ENCODE measurements at regions not wholly inside any gene's neighbourhood (a gene's known extent, or its start where the extent isn't known, plus 50 kb on each side); places are given as distances from the start of the nearest gene placed in this dataset.

GRCh38 chr18:75858754-75859153, 431.3 kb upstream of the SMIM21 start:
- no peaks in the 10 kb centered on the region for H3K36me3 ChIP-seq (ENCODE audit: insufficient read depth)
- H4K20me1 ChIP-seq (replicated peaks; ENCODE audit: insufficient read depth): no peaks in the 10 kb centered on the region
- ATAC-seq (no peak), DNase-seq (ENCODE audit: low spot score) (no peak)
- no peak overlapping the region for H2AFZ ChIP-seq
- H3K27me3 Mint-ChIP-seq (ENCODE audit: insufficient read depth, low read depth, poor library complexity): peaks cover 1% of the 10 kb centered on the region
- no peak for TF ChIP-seq CTCF (conservative IDR thresholded peaks at IDR 0.05; ENCODE audit: low read depth in 2 of 2)
- TF ChIP-seq, protein P1, sequence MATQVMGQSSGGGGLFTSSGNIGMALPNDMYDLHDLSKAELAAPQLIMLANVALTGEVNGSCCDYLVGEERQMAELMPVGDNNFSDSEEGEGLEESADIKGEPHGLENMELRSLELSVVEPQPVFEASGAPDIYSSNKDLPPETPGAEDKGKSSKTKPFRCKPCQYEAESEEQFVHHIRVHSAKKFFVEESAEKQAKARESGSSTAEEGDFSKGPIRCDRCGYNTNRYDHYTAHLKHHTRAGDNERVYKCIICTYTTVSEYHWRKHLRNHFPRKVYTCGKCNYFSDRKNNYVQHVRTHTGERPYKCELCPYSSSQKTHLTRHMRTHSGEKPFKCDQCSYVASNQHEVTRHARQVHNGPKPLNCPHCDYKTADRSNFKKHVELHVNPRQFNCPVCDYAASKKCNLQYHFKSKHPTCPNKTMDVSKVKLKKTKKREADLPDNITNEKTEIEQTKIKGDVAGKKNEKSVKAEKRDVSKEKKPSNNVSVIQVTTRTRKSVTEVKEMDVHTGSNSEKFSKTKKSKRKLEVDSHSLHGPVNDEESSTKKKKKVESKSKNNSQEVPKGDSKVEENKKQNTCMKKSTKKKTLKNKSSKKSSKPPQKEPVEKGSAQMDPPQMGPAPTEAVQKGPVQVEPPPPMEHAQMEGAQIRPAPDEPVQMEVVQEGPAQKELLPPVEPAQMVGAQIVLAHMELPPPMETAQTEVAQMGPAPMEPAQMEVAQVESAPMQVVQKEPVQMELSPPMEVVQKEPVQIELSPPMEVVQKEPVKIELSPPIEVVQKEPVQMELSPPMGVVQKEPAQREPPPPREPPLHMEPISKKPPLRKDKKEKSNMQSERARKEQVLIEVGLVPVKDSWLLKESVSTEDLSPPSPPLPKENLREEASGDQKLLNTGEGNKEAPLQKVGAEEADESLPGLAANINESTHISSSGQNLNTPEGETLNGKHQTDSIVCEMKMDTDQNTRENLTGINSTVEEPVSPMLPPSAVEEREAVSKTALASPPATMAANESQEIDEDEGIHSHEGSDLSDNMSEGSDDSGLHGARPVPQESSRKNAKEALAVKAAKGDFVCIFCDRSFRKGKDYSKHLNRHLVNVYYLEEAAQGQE (IDR thresholded peaks at IDR 0.05; ENCODE audit: unreplicated experiment): no peak
- TF ChIP-seq STAT1 (IDR thresholded peaks at IDR 0.05; ENCODE audit: unreplicated experiment): no peak
- TF ChIP-seq POLR2AphosphoS5 (IDR thresholded peaks at IDR 0.05; ENCODE audit: low read depth): no peak
- no peak for TF ChIP-seq EZH2 (IDR thresholded peaks at IDR 0.05; ENCODE audit: low read depth, unreplicated experiment)
- peaks cover 2% of the 10 kb centered on the region; the same call in 1 of the 3 replicates for H3K36me3 Mint-ChIP-seq (ENCODE audit: low read depth)
- H3K79me2 ChIP-seq (replicated peaks; ENCODE audit: insufficient read depth): no peaks in the 10 kb centered on the region
- H3F3A ChIP-seq (replicated peaks; ENCODE audit: low read depth): no peaks in the 10 kb centered on the region
- peaks cover 24% of the 10 kb centered on the region for H3K9me2 ChIP-seq (ENCODE audit: insufficient read depth)
- no peak overlapping the region for H3K4me2 ChIP-seq
- no peak overlapping the region for H3K27ac Mint-ChIP-seq
- no peaks in the 10 kb centered on the region for H3K4me1 Mint-ChIP-seq
- H3K4me1 ChIP-seq (ENCODE audit: insufficient read depth): no peaks in the 10 kb centered on the region
- H3K27ac ChIP-seq (ENCODE audit: low read depth): no peak overlapping the region
- no peak overlapping the region for H3K4me3 Mint-ChIP-seq
- no peak overlapping the region for H3K4me3 ChIP-seq
- H3K27me3 ChIP-seq (ENCODE audit: insufficient read depth): no peaks in the 10 kb centered on the region
- H3K9me3 Mint-ChIP-seq: no peaks in the 10 kb centered on the region

DNA sequence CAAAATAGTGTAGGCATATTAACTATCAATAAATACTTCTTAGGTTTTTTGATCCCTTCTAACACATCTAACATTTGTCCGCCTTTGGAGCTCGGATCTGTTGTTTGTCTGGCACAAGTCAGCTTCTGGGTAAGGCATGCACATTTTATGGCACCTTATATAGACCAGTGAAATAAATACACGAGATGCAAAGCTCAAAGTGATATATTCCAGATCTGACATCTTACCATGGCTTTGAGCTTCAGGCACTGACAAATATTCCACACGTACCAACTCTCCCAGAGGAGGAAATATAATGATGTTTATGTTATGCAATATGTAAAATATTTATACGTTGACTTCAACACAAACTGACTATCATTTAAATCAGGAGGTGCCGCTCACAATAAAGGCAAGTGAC, 430.1 kb upstream of the SMIM21 start:
- Histone ChIP-seq H3F3A (replicated peaks; ENCODE audit: low read depth) (no peaks in the 10 kb centered on the region), H3K9me2 (ENCODE audit: insufficient read depth) (peaks cover 24% of the 10 kb centered on the region), H3K27ac (ENCODE audit: low read depth) (no peak overlapping the region), H3K4me1 (ENCODE audit: insufficient read depth) (no peaks in the 10 kb centered on the region), H3K36me3 (ENCODE audit: insufficient read depth) (no peaks in the 10 kb centered on the region), H2AFZ (no peak overlapping the region), H3K4me3 (no peak overlapping the region), H3K79me2 (replicated peaks; ENCODE audit: insufficient read depth) (no peaks in the 10 kb centered on the region), H3K4me2 (no peak overlapping the region), H3K27me3 (ENCODE audit: insufficient read depth) (no peaks in the 10 kb centered on the region), H4K20me1 (replicated peaks; ENCODE audit: insufficient read depth) (no peaks in the 10 kb centered on the region)
- Mint-ChIP-seq H3K4me3 (no peak overlapping the region), H3K36me3 (ENCODE audit: low read depth) (peaks cover 2% of the 10 kb centered on the region; the same call in 1 of the 3 replicates), H3K4me1 (no peaks in the 10 kb centered on the region), H3K27me3 (ENCODE audit: insufficient read depth, low read depth, poor library complexity) (peaks cover 1% of the 10 kb centered on the region), H3K9me3 (no peaks in the 10 kb centered on the region), H3K27ac (no peak overlapping the region)
- DNase-seq (ENCODE audit: low spot score) (no peak), ATAC-seq (no peak)
- TF ChIP-seq, protein P2, sequence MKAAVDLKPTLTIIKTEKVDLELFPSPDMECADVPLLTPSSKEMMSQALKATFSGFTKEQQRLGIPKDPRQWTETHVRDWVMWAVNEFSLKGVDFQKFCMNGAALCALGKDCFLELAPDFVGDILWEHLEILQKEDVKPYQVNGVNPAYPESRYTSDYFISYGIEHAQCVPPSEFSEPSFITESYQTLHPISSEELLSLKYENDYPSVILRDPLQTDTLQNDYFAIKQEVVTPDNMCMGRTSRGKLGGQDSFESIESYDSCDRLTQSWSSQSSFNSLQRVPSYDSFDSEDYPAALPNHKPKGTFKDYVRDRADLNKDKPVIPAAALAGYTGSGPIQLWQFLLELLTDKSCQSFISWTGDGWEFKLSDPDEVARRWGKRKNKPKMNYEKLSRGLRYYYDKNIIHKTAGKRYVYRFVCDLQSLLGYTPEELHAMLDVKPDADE (IDR thresholded peaks at IDR 0.05): no peak
- no peak for TF ChIP-seq EZH2 (IDR thresholded peaks at IDR 0.05; ENCODE audit: low read depth, unreplicated experiment)
- TF ChIP-seq POLR2AphosphoS5 (IDR thresholded peaks at IDR 0.05; ENCODE audit: low read depth): no peak
- TF ChIP-seq ZNF331 (CRISPR knock-in tag; IDR thresholded peaks at IDR 0.05; ENCODE audit: low read depth): no peak
- no peak for TF ChIP-seq CREB1 (CRISPR knock-in tag; IDR thresholded peaks at IDR 0.05; ENCODE audit: low read depth)
- TF ChIP-seq, protein P1 (IDR thresholded peaks at IDR 0.05; ENCODE audit: unreplicated experiment): no peak
- no peak for TF ChIP-seq EZH2phosphoT487 (IDR thresholded peaks at IDR 0.05; ENCODE audit: unreplicated experiment)
- no peak for TF ChIP-seq NANOG (IDR thresholded peaks at IDR 0.05; ENCODE audit: borderline replicate concordance)
- TF ChIP-seq ZNF114 (CRISPR knock-in tag; IDR thresholded peaks at IDR 0.05): no peak

Measured in GM23338 (cell line).